Endothelial cell of umbilical vein (primary cell): ENCODE measurements at regions not wholly inside any gene's neighbourhood (a gene's known extent, or its start where the extent isn't known, plus 50 kb on each side); places are given as distances from the start of the nearest gene placed in this dataset.

ENCODE experiments used
- BruUV-seq: library from RNA; stranded (reverse); fragments of 400-500 nt; replicated peaks from 2 replicates; lab custom pipeline; 2021; lab: Mats Ljungman, UMichigan
- CTCF ChIA-PET: fragments of 300-600, 350-600 bp; sonication (Branson Sonifier 250); formaldehyde crosslinking; loops from one replicate; lab custom pipeline; 2021; ENCODE audit warnings: antibody characterized with exemption, inconsistent platforms; lab: Charles Lee
- POLR2A ChIA-PET: fragments of 300-600, 350-600 bp; sonication (Branson Sonifier 250); formaldehyde crosslinking; loops from one replicate; lab custom pipeline; 2021; ENCODE audit warnings: antibody characterized with exemption, inconsistent platforms; lab: Charles Lee
- DNase-seq: peaks from one replicate; pipeline ENCODE4 v3.0.0-alpha.2; 2011; ENCODE audit warnings: low read depth, low spot score
- FAIRE-seq: peaks from 2 replicates; lab custom pipeline; 2011; peaks lifted over from hg19 to GRCh38; lab: Jason Lieb, UNC
- H2AFZ ChIP-seq: 2 replicates; pipeline ENCODE4 v1.6.0; 2012; ENCODE audit warnings: low read depth, low read length, control low read depth, inconsistent platforms
- H3K27ac ChIP-seq: 2 replicates; pipeline ENCODE4 v1.5.1; 2011; ENCODE audit warnings: low read depth, mild to moderate bottlenecking, control low read depth, low read length, moderate library complexity; ENCODE audit not compliant: insufficient read depth
- H3K27me3 ChIP-seq, 2 experiments: 2 replicates each; pipeline versions ENCODE4 v1.6.0 to v1.6.1; 2011; ENCODE audit warnings: low read length in 2 of 2, mixed read lengths in 1 of 2; ENCODE audit not compliant: control insufficient read depth in 2 of 2, insufficient read depth in 2 of 2
- H3K36me3 ChIP-seq, 2 experiments: 2 replicates in 1 of 2; 3 replicates in 1 of 2; pipeline ENCODE4 v1.5.1; 2011; ENCODE audit warnings: low read length in 2 of 2, mild to moderate bottlenecking in 1 of 2, moderate library complexity in 1 of 2; ENCODE audit not compliant: control insufficient read depth in 2 of 2, insufficient read depth in 2 of 2; ENCODE audit errors: extremely low read depth in 1 of 2
- H3K4me1 ChIP-seq: 3 replicates; pipeline ENCODE4 v1.5.1; 2011; ENCODE audit warnings: mild to moderate bottlenecking, low read length; ENCODE audit not compliant: control insufficient read depth, insufficient read depth; ENCODE audit errors: extremely low read depth
- H3K4me2 ChIP-seq: 2 replicates; pipeline ENCODE4 v1.6.1; 2011; ENCODE audit warnings: low read length, control low read depth, mixed read lengths; ENCODE audit not compliant: insufficient read depth
- H3K4me3 ChIP-seq, 3 experiments: fragments of 200-600 bp in 1 of 3; sonication (generic), shearing (Covaris generic) in 1 of 3; replicated peaks in 1 of 3; 2 replicates each; pipeline ENCODE4 v1.5.1; 2011 to 2016; ENCODE audit warnings: control low read depth in 3 of 3, low read length in 3 of 3, mild to moderate bottlenecking in 2 of 3, inconsistent platforms in 1 of 3, low read depth in 1 of 3, moderate library complexity in 1 of 3; ENCODE audit not compliant: insufficient read depth in 1 of 3
- H3K79me2 ChIP-seq: 2 replicates; pipeline ENCODE4 v1.6.0; 2012; ENCODE audit warnings: low read length, inconsistent platforms; ENCODE audit not compliant: control insufficient read depth, insufficient read depth
- H3K9ac ChIP-seq: replicated peaks from 2 replicates; pipeline ENCODE3; 2011; ENCODE audit warnings: low read length, control low read depth; ENCODE audit not compliant: insufficient read depth; ENCODE audit errors: extremely low read depth
- H3K9me1 ChIP-seq: replicated peaks from 3 replicates; pipeline ENCODE4 v1.6.0; 2011; ENCODE audit warnings: mild to moderate bottlenecking, low read length; ENCODE audit not compliant: control insufficient read depth, insufficient read depth; ENCODE audit errors: extremely low read depth
- H3K9me3 ChIP-seq: replicated peaks from 2 replicates; pipeline ENCODE4 v1.5.1; 2012; ENCODE audit warnings: low read length, inconsistent platforms; ENCODE audit not compliant: control insufficient read depth, insufficient read depth
- H4K20me1 ChIP-seq: replicated peaks from 2 replicates; pipeline ENCODE3; 2011; ENCODE audit warnings: mild to moderate bottlenecking, low read length; ENCODE audit not compliant: control insufficient read depth, insufficient read depth; ENCODE audit errors: extremely low read depth
- EZH2 ChIP-seq: IDR thresholded peaks from 2 replicates; pipeline ENCODE4 v1.6.1; 2012; ENCODE audit warnings: borderline replicate concordance, low read depth, mild to moderate bottlenecking, moderate library complexity, low read length, inconsistent platforms; ENCODE audit not compliant: severe bottlenecking
- FOS ChIP-seq: IDR thresholded peaks from 2 replicates; pipeline ENCODE4 v1.6.1; 2011; ENCODE audit warnings: mild to moderate bottlenecking, low read length, moderate library complexity, borderline replicate concordance; ENCODE audit not compliant: insufficient read depth
- GATA2 ChIP-seq: IDR thresholded peaks from 2 replicates; pipeline ENCODE4 v1.7.0; 2011; ENCODE audit warnings: low read depth, mild to moderate bottlenecking, moderate library complexity, mixed read lengths, low read length; ENCODE audit not compliant: insufficient read length, insufficient read depth
- JUN ChIP-seq: IDR thresholded peaks from 2 replicates; pipeline ENCODE4 v1.6.1; 2011; ENCODE audit warnings: borderline replicate concordance, low read depth; ENCODE audit not compliant: insufficient read length, insufficient read depth
- MYC ChIP-seq: IDR thresholded peaks from one replicate; pipeline ENCODE4 v1.6.1; 2011; ENCODE audit warnings: mild to moderate bottlenecking, low read depth, low read length
- POLR2A ChIP-seq: IDR thresholded peaks from 2 replicates; pipeline ENCODE4 v1.6.1; 2012; ENCODE audit warnings: low read depth, mild to moderate bottlenecking, control low read depth, low read length
- POLR2AphosphoS5 ChIP-seq: IDR thresholded peaks from 2 replicates; pipeline ENCODE4 v1.6.1; 2012; ENCODE audit warnings: low read depth, mild to moderate bottlenecking, control low read depth, low read length, moderate library complexity; ENCODE audit not compliant: insufficient read depth
- dilution Hi-C: fragments of 300-500 bp; cut with MboI; formaldehyde crosslinking; loops from one replicate; pipeline ENCODE4 v1.15.0; 2019; ENCODE audit warnings: low sequenced_read_pairs; ENCODE audit not compliant: extremely low pct_ligation_motif_present
- intact Hi-C: fragments of 100-400 bp; cut with micrococcal nuclease; formaldehyde crosslinking; loops from one replicate; pipeline ENCODE4 v1.10.0; 2022
- TF ChIP-seq, protein P1 (sequence below), 2 donors: IDR thresholded peaks; 1 replicate in 1 of 2; 2 replicates in 1 of 2; pipeline ENCODE4 v1.5.1; 2011; ENCODE audit warnings: low read length in 2 of 2, mild to moderate bottlenecking in 2 of 2, moderate library complexity in 2 of 2, control low read depth in 1 of 2, inconsistent platforms in 1 of 2, low read depth in 1 of 2; ENCODE audit not compliant: insufficient read depth in 1 of 2; ENCODE audit errors: extremely low read depth in 1 of 2
- TF ChIP-seq, protein P2 (sequence below): IDR thresholded peaks from 2 replicates; pipeline ENCODE4 v1.6.1; 2011; ENCODE audit not compliant: insufficient read depth, insufficient read length

DNA sequence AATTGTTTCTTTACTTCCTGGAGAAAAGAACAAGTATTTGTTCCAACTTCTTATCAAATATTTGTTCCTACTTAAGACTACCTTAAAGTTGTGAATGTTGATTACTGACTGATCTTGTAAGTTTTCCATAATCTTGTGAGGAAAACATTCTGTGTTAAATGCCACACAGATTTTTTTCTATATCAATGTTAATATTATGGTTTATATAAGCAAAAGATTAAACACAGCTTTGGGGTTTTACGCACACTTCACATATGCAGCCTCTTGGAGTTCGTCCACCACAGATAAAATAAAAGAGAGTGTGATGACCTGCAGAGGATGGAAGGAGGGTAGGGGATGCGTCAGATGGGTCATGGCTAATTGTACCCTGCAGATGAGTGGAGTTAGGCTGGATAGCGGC lies 780.0 kb upstream of the SALL3 start:
- intact Hi-C loops (no loop called here), dilution Hi-C loops (no loop called here)
- no peaks in the 10 kb centered on the region for H3K4me1 ChIP-seq
- H3K9me3 ChIP-seq = peaks cover 6% of the 10 kb centered on the region
- BruUV-seq = no TSS peak
- no peaks in the 10 kb centered on the region for H3K36me3 ChIP-seq
- CTCF ChIA-PET = no interaction called here
- no peaks in the 10 kb centered on the region for H4K20me1 ChIP-seq
- DNase-seq = no peak
- H2AFZ ChIP-seq = no peak overlapping the region
- H3K9me1 ChIP-seq = no peaks in the 10 kb centered on the region
- H3K4me2 ChIP-seq = no peak overlapping the region
- POLR2A ChIA-PET = no interaction called here
- no peak for FAIRE-seq
- TF ChIP-seq FOS (no peak), EZH2 (no peak), MYC (no peak), GATA2 (no peak)
- no peak overlapping the region for H3K9ac ChIP-seq
- no peak overlapping the region for H3K4me3 ChIP-seq
- no peaks in the 10 kb centered on the region for H3K27me3 ChIP-seq
- no peaks in the 10 kb centered on the region for H3K79me2 ChIP-seq
- no peak overlapping the region for H3K27ac ChIP-seq

DNA sequence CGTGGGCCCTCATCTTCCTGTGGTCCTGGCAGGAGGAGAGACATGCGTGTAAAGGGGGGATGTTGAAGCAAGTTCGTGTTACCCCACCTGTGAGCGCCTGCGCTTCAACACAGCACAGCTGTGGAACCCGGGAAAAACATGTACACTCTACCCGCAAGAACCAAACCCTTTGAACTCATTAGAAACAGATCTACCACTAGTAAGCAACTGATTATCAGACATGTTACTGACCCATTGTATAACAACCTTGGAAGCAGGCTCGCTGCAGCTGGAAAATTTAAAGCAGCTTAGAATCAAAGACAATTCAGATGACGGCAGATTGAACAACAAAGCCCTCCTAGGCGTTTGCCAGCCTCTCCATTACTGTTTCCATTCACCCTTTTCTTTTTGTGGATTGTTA lies 771.7 kb upstream of the SALL3 start:
- intact Hi-C loops (no loop called here), dilution Hi-C loops (no loop called here)
- no peaks in the 10 kb centered on the region for H3K9me1 ChIP-seq
- no peaks in the 10 kb centered on the region for H4K20me1 ChIP-seq
- CTCF ChIA-PET = no interaction called here
- no peaks in the 10 kb centered on the region for H3K79me2 ChIP-seq
- H3K36me3 ChIP-seq = no peaks in the 10 kb centered on the region
- H3K9me3 ChIP-seq = peaks cover 4% of the 10 kb centered on the region
- TF ChIP-seq MYC (no peak), FOS (no peak), JUN (no peak), EZH2 (no peak), POLR2A (no peak), POLR2AphosphoS5 (no peak), GATA2 (no peak)
- TF ChIP-seq, protein P1, sequence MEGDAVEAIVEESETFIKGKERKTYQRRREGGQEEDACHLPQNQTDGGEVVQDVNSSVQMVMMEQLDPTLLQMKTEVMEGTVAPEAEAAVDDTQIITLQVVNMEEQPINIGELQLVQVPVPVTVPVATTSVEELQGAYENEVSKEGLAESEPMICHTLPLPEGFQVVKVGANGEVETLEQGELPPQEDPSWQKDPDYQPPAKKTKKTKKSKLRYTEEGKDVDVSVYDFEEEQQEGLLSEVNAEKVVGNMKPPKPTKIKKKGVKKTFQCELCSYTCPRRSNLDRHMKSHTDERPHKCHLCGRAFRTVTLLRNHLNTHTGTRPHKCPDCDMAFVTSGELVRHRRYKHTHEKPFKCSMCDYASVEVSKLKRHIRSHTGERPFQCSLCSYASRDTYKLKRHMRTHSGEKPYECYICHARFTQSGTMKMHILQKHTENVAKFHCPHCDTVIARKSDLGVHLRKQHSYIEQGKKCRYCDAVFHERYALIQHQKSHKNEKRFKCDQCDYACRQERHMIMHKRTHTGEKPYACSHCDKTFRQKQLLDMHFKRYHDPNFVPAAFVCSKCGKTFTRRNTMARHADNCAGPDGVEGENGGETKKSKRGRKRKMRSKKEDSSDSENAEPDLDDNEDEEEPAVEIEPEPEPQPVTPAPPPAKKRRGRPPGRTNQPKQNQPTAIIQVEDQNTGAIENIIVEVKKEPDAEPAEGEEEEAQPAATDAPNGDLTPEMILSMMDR (IDR thresholded peaks at IDR 0.05; ENCODE audit: extremely low read depth in 1 of 2, insufficient read depth in 1 of 2, low read depth in 1 of 2, low read length in 2 of 2) = no peak
- TF ChIP-seq, protein P2, sequence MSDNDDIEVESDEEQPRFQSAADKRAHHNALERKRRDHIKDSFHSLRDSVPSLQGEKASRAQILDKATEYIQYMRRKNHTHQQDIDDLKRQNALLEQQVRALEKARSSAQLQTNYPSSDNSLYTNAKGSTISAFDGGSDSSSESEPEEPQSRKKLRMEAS = no peak
- no peaks in the 10 kb centered on the region for H3K27me3 ChIP-seq
- no peak for FAIRE-seq
- no peak overlapping the region for H2AFZ ChIP-seq
- no peak for DNase-seq
- BruUV-seq = no TSS peak
- no peak overlapping the region for H3K27ac ChIP-seq
- H3K4me1 ChIP-seq = no peaks in the 10 kb centered on the region
- no peak overlapping the region for H3K4me3 ChIP-seq
- POLR2A ChIA-PET = no interaction called here
- H3K4me2 ChIP-seq = no peak overlapping the region
- H3K9ac ChIP-seq = no peak overlapping the region
